GM06990 (cell line): ENCODE measurements at regions not wholly inside any gene's neighbourhood (a gene's known extent, or its start where the extent isn't known, plus 50 kb on each side); places are given as distances from the start of the nearest gene placed in this dataset.

Experiments
- DNase-seq: peaks from one replicate; pipeline ENCODE4 v3.0.0-alpha.2; 2011; ENCODE audit not compliant: insufficient read length; ENCODE audit errors: extremely low read depth
- H3K27me3 ChIP-seq: replicated peaks from 2 replicates; pipeline ENCODE4 v1.6.0; 2011; ENCODE audit warnings: low read length; ENCODE audit not compliant: control insufficient read depth, insufficient read depth
- H3K36me3 ChIP-seq: 2 replicates; pipeline ENCODE4 v1.5.1; 2011; ENCODE audit warnings: low read length; ENCODE audit not compliant: control insufficient read depth, insufficient read depth
- H3K4me3 ChIP-seq: replicated peaks from 2 replicates; pipeline ENCODE4 v1.5.1; 2011; ENCODE audit warnings: low read depth, mild to moderate bottlenecking, control low read depth, low read length
- TF ChIP-seq, protein P1 (sequence below): IDR thresholded peaks from 2 replicates; pipeline ENCODE4 v1.5.1; 2011; ENCODE audit warnings: low read length, control low read depth, mild to moderate bottlenecking, inconsistent platforms; ENCODE audit not compliant: insufficient read depth, poor library complexity, severe bottlenecking

DNA sequence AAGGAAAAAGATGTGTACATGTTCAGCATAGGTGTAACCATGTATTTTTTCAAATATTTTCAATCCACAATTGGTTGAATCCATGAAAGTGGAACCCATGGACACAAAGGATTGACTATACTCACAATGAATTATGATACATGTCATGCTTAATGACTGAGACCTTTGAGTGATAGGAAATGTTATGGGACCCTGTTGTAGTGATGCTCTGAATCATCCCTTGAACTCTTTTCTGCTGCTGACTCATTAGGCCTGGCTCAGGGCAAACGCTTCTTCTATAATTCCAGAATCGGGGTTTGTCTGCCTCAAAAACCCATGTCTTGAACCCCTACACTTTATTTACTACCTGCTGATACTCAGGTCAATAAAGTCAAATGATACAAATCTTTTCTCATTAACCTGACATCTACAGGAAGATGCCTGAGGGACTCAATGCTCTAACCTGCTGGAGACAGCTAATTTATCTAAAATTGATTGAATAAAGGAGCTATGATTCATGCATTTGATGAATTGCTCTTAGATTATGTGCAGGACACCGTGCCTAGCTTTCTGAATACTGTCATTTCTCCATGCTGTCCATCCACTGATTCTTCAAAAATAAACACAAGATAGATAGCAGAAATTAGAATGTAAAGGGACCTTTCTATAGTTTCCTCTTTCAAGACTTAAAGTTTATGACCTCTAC, 260.1 kb downstream of the PRELID2 start:
- H3K36me3 ChIP-seq, result no peaks in the 10 kb centered on the region
- no peak overlapping the region for H3K4me3 ChIP-seq
- DNase-seq, result no peak
- TF ChIP-seq, protein P1, sequence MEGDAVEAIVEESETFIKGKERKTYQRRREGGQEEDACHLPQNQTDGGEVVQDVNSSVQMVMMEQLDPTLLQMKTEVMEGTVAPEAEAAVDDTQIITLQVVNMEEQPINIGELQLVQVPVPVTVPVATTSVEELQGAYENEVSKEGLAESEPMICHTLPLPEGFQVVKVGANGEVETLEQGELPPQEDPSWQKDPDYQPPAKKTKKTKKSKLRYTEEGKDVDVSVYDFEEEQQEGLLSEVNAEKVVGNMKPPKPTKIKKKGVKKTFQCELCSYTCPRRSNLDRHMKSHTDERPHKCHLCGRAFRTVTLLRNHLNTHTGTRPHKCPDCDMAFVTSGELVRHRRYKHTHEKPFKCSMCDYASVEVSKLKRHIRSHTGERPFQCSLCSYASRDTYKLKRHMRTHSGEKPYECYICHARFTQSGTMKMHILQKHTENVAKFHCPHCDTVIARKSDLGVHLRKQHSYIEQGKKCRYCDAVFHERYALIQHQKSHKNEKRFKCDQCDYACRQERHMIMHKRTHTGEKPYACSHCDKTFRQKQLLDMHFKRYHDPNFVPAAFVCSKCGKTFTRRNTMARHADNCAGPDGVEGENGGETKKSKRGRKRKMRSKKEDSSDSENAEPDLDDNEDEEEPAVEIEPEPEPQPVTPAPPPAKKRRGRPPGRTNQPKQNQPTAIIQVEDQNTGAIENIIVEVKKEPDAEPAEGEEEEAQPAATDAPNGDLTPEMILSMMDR, result no peak
- no peaks in the 10 kb centered on the region for H3K27me3 ChIP-seq

DNA sequence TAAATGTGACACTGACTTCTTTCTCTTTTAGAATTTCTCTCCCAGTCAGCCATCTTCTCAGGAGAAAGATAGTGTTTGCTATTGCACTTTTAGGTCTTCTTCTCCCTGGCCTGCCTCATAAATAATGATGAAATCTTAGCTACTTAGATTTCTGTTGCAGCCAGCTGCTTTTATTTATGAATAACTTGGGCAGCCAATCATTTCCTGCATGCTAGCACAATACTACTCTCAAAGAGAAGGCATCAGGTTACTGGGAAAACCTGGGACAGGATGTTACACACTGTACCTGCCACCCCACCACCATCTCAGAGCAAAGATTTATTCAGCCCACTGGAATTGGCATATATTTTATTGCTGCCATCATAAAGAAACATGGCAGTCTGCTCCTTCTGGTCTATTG, 266.6 kb downstream of the PRELID2 start:
- Histone ChIP-seq H3K27me3 (no peaks in the 10 kb centered on the region), H3K4me3 (no peak overlapping the region), H3K36me3 (no peaks in the 10 kb centered on the region)
- DNase-seq, result no peak
- TF ChIP-seq, protein P1, result no peak

DNA sequence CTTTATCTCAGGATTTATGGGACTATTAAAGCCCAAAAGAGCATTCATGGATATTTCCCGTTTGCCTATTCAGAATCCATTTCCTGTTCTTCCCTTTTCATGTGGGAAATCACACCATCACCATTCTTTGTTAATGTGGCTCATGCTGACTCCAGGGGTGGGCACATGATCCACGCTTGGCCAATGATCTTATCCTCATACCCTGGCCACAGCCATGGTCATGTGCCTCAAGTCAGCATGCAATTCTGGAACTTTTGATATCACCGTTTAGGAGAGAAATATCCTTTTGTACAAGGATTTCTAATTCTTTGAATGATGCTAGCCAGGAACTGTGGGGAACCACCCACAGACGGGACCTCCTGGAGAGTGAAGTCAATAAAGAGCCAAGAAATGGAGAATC, 272.2 kb downstream of the PRELID2 start:
- no peak for DNase-seq
- TF ChIP-seq, protein P1, result no peak

DNA sequence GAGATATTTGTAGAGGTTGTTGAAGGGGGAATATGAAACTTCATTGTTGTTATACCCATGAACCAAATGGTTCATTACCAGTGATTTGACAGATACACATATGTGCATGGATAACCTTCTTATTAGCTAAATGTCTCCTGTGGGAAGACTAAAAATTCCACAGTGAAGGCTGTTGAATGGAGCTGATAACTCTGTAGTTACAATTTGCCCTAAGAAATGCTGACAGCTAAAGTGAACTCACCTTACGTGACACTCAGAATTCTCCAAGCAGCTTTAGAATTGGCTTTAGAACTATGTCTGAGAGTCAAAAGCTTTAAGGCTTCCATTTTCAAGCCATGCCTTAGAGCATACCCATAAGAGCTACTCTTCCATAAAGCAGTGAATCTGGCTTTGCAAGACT, 276.9 kb downstream of the PRELID2 start:
- TF ChIP-seq, protein P1, result no peak
- Histone ChIP-seq H3K4me3 (no peak overlapping the region), H3K27me3 (no peaks in the 10 kb centered on the region), H3K36me3 (no peaks in the 10 kb centered on the region)
- DNase-seq, result no peak

More for the DNA sequence above, 272.2 kb downstream of the PRELID2 start:
- H3K27me3 ChIP-seq, result no peaks in the 10 kb centered on the region
- no peaks in the 10 kb centered on the region for H3K36me3 ChIP-seq
- no peak overlapping the region for H3K4me3 ChIP-seq

DNA sequence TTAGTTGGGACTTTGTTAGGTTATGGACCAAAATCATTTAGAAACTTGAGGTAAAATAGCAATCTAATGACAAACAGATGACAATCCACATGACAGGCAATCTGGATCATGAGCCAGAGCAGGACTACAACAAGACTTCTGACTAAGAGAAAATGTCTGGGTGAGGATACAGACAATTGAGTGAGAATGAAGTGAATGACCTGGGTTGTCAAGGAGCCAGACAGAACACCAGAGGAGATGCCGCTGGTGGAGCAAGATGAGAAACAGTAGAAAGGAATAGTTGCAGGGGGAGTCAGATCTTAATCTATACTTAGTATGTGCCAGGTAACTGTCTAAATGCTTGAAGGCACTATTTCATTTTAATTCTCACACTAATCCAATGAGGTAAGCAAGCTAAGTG, 277.8 kb downstream of the PRELID2 start:
- Histone ChIP-seq H3K36me3 (no peaks in the 10 kb centered on the region), H3K4me3 (no peak overlapping the region), H3K27me3 (no peaks in the 10 kb centered on the region)
- TF ChIP-seq, protein P1, result no peak
- no peak for DNase-seq

DNA sequence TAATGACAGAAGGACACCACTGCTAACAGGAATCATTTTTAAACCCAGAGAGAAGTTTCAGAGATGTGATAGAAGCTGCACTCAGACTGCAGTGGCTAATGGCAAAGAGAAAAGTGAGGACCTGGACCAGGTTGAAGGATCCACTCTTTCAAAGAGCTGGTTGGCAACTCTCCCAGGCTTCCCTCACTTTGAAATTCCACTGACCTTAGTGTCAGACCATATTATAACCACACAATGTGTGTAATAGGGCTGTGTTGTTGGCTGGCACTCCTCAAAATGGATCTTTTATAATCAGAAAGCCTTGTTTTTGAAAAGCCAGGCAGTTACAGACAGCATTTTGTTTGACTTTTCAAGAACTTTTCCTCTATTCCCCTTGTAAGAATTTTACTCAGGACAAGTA, 280.7 kb downstream of the PRELID2 start:
- DNase-seq, result no peak
- H3K4me3 ChIP-seq, result no peak overlapping the region
- no peaks in the 10 kb centered on the region for H3K36me3 ChIP-seq
- H3K27me3 ChIP-seq, result no peaks in the 10 kb centered on the region
- TF ChIP-seq, protein P1, result no peak
